Activated T-cell treated with anti-CD3 and anti-CD28 coated beads, Interleukin-2, amount 50 U/mL, for 48 hours (primary cell): ENCODE measurements at regions not wholly inside any gene's neighbourhood (a gene's known extent, or its start where the extent isn't known, plus 50 kb on each side); places are given as distances from the start of the nearest gene placed in this dataset.

Experiments used
- DNase-seq, 2 experiments: peaks; one replicate each; pipeline ENCODE4 v3.0.0-alpha.2; 2020

DNA sequence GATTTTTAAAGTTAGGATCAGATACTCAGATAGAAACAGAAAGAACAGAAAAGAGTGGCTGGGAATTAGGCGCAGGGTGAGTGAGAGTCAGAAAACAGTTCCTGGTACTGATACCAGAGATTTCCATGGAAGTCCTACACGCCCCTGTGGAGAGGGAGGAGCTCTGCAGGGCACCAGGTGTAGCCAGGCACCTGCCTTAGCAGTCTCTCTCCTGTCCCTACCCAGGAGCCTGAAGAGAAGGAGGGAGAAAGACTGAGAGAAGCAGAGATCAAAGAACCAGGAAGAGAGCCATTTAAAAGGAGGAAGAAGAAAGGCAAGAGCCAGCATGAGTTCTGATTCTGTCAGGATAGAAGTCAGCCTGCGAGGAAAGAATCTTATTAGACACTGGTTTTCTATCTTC lies 65.0 kb downstream of the CBLN1 start:
- no peak for DNase-seq

DNA sequence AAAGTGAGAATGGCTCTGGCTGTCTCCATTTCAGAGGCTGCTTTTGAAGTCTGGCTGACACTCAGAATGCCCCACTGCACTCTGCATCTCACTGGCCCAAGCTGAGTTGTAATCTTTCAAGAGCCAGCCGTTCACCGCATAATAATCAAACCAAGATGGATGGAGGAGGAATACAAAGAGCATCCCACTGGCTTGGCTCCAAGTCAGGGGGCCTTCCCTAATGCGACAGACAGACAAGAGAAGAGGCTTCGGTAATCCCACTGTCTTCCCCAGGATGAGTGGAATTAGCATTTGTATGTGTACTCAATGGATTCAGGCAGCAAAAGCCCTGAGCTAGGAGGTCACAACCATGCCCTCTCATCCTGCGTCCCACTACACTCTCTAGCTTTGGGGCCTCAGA lies 68.0 kb downstream of the CBLN1 start:
- DNase-seq = no peak

DNA sequence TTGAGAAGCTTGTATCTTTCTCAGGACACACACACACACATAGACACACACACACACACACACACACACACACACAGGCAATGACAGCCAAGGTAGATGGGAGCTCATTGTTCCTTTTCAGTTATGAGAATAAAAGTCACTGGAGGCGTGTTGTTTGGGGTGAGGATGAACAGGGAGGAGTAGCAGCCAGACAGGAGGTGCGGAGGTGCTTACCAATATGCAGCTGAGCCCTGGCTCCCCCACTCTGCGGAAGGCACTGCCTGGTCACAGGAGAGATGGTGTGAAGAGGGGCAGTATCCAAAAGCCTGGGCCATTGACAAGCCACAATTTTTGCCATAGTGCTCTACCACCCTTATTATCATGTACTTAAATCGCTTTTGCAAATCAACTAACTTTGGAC lies 77.4 kb downstream of the CBLN1 start:
- no peak for DNase-seq

DNA sequence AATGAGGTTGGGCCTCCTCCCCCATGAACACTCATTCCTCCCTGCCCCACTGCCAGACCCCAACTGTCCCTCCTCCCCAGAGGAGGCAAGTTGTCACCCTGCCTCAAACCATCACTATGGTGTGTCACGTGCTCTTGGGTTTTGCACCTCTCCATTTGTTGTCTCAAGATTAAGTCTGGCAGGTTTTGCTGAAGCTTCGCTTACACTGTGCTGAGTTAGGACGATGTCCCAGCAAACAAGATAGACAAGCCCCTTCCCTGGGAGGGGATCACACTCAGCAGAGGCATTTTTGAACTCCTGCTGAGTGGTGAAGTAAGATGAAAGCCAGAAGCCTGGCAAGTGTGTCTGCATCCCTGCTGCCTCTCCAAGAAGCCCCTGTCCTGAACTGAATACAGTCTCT lies 78.3 kb downstream of the CBLN1 start:
- DNase-seq = no peak

DNA sequence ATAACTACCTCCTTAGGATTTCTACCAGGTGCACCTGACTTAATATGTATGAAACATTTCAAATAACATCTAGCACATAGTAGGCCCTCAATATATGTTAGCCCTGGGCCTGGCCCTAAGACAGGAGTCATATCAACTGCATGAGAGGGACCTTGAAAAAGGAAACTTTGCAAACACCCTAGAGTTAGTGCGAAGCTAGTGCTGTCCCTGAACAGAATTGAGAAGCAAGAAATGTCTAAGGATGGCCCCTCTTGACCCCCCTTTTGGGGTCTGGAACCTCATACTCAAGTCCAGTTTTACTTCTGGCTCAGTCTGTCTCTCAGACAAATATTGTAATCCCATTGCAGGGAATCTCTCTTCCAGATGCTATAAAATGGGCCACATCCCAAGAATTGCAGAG lies 80.5 kb downstream of the CBLN1 start:
- no peak for DNase-seq

DNA sequence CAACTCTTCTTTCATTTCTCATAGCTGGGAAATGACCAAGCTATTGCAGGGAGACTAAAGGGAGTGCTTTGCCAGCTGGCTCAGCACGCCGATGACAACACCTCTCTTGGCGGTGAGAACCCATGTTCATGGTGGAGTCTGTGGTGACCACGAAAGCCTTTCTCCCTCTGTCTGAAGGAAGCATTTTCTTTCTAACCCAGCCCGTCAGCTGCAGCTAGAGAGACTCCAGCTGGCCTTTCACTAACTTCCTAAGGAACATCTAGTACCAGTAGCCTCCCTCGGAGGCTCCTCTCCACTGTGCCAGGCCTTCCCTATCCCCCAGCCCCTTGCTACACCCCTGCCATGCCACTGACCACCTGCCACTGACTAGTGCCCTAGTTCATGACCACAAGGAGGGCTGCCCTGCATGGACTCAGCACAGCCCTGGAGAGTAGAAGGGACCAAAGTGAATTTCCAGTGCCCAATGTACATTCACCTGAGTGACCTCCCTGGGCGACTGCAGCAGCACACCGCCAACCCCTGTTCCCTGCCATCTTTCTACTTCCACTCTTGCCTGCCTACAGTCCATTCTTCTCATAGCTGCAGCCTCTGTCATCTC lies 81.3 kb downstream of the CBLN1 start:
- no peak for DNase-seq

DNA sequence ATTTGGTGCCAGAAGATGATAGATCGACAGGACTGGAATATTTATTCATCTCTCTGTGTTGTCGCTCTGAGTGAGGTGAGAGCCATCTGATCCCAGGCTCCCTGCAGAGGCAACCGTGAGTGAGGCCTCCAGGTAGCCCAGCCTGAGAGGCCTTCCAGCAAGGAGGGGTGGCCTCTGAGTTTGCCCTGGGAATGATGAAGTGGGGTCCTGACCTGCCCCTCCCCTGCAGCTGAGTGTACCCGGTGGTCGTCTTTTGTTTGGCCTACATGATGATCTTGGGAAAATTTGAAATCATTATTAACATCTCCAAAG lies 86.4 kb downstream of the CBLN1 start:
- DNase-seq = no peak

DNA sequence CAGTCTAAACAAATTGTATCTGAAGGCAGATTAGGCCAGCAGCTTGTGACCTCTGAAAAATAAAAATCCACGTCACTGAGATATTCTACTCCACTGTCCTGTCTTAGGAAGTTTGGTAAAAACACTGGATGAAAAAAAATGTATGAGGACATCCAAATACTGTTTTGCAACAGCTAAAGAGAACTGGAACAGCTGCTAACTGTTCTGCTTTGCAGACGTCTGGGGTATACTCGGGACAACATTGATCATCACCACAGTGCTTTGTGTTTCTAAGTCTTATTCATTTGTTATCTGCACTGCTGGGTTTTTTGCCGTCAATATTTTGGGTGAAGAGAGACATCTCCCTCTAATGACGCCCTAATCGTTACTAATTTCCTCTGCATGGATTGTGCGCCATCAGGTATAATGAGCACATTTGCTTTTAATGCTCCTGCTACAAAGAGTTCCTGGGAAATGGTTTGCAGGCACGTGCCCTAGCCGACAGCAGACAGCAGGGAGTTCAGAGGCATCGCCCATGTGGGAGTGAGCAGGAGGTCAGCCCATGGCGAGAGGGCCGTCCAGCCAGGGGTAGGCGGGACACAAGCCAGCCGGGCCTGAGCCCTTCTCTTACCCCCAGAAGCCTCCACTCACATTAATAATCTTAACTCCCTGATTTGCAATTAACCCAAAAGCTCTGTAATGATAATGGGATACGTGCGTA lies 87.0 kb downstream of the CBLN1 start:
- no peak for DNase-seq

DNA sequence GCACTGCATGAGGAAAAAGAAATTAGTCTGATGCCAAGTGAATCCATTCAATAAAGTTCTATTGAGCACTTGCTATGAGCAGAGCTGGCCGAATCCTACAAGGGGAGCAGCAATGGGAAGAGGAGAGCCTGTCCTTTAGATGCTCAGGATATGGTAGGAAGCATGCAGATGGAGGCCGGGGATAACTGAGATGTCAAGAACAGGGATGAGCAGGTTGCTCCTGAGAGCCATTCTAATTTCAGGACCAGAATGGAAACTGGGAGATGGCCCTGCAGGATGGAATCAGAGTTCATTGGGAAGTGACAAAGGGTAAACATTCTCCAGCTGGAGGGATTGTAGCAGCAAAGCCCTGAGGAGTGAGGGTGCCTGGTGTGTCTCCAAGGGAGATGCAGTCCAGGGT lies 88.0 kb downstream of the CBLN1 start:
- no peak for DNase-seq

DNA sequence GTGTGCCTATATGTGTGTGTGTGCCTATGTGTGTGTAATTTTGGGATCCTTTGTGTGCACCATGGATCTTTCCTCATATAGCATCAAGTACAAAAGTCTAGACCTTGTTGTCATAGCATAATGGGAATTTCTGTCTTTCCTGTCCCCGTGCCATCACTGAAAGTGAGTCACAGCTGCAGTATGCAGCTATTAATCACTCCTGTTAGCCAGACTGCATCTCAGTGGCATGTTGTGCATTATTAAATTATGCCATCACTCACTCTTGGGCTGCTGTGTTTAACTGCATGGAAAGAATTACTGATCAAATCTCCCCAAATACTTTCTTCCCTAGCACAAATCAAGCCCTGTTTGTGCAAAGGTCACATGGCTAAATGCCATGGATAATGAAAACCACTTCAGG lies 92.4 kb downstream of the CBLN1 start:
- no peak for DNase-seq

DNA sequence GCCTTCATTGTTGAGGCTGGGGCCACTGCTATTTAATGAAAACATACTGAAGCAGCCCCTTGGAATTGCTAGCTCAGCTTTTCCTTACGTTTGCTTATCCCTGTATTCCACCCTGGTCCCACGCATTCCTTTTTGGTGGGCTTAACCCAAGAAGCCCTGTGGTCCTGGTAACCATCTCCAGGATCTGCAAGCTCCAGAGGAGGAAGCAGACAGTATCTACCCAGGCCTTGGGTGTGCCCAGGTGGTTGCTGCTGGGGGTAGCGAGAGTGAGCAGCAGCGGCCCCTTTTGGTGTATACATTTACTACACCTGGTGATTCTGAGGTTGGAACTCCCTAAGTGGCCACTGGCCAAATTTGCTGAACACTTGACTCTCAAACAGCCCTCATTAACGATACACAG lies 97.7 kb downstream of the CBLN1 start:
- DNase-seq = no peak

DNA sequence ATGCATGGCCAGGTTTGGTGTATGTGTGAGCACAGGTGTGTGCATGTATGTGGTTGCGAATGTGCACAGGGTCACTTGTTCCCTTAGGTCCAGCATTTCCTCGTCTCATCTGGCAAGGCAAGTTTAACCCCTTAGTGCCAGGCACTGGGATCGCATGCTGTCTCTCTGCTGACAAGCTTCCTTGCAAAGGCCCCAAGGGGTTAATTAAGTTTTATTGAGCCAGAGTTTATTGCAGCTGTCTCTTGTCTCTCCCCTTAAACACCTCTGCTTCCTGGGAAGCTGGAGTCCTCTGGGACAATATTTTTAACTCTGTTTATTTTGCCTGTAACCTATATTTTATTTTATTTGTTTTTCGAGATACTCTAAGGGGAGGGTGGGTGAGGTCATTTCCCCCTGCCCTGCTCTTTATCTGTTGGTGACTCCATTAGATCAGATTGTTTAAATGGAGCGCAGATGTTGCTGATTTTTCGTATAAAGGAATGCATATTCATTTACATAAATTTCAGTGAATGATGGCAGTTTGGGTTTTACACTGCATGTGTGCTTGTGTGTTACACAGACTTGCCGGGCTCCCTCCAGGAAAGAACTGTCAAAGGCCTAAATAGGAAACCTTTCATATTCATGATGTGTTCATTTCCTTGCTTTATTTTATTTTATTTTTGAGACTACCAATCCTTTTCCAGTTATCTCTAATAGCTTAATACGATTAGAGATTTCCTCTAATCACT lies 99.7 kb downstream of the CBLN1 start:
- DNase-seq = no peak

DNA sequence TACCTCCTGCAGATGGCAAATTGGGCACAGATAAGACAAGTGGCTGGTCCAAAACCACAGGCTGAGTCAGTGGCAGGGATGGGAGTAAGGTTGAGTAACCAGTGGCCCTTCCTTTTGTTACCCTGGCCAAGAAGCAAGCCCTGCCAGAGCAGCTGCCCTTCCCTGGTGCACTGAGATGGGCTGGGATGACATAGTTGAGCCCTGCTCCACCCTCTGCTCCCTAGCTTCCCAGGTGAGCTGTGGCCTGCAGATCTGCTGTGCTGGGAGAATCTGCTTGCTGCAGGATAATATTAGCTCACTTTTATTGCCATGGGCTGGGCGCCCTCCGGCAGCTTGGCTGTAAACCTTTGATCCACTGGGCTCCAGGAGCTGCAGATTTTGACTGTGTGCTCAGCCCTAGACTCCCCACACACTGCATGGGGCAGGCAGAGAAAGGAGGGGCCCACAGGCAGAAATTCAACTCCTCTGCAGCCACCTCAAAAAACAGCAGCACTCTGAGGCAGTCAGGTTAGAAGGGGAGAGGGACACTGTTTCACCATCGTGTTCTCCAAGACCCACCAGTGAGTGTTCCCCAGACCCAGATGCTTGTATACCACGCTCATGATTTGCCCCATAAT lies 101.8 kb downstream of the CBLN1 start:
- DNase-seq = no peak

DNA sequence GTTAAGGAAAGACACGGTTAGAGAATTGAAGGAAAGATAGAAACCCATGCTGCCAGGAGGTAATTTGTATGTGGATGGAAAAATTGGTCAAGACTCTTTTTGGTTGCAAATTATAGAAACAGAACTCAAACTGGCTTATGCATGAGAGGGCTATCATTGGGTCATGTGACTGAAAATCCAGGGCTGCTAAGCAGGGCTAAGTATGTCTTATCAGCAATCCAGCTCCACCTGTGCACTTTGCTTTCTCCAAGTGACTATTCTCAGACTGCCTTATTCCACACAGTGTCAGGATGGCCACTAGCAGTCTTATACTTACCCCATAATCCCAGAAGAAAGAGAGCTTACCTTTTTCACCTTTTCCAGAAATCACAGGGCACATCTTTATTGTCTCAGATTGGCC lies 113.5 kb downstream of the CBLN1 start:
- no peak for DNase-seq

DNA sequence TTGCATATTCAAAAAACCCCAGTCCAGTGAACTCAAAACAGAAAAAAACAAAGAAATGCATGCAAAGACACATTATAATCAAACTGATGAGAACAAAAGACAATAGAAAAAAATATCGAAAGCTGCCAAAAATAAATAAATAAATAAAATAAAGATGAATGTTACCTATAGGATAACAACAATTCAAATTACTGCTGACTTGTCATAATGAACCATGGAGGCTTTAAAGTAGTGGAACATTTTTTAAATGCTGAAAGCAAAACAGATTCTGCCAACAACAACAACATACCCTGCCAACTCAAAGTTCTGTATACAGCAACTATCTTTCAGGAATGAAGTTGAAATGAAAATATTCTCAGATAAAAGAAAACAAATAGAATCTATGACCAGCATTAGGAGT lies 116.6 kb downstream of the CBLN1 start:
- no peak for DNase-seq

DNA sequence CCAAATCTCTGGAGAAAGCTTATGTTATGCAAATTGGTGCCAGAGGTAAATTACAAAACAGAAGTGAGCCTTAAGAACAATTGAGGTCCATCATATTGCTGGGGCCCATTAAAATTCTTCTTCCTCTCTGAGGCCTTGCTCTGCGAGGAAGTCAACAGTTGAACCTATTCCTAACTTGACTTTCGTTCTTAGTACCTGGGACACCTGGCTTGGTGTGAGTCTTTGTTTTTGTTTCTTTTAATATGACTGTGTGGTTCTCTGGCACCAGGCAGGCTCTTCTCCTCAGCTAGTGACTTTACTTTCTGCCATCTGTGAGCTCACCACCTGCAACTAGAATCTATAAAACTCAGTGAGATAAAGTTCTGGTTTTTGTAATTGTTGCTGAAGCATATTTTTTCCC lies 120.4 kb downstream of the CBLN1 start:
- DNase-seq = no peak

DNA sequence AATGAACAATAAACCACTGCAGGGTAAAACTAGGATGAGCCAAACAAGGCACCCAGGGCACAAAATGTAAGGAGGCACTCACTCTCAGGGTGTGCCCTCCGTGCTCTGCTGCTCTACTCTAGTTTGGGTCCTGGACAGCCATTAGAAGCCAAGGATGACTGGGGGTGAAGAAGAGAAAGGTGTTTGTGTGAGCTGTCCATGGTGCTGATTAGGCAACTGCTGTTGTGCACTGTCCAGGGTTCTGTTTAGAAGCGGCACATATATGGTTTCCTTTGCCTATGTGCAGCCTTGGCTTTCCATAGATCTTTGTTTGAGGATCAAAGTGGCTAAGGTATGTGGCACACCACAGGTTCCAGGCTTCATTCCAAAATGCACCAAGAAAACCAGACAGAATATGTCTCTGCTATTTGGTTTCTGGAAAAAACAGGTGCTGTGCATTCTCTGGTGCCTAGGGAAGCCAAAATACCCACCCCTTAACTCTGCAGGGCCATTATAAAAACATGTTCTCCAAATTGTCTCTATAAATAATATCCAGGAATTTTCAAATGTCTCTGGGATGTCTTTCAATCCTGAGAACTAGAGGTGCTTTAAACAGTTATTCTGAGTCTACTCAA lies 123.5 kb downstream of the CBLN1 start:
- DNase-seq = peak in 1 of 2 experiments; percentile 17

DNA sequence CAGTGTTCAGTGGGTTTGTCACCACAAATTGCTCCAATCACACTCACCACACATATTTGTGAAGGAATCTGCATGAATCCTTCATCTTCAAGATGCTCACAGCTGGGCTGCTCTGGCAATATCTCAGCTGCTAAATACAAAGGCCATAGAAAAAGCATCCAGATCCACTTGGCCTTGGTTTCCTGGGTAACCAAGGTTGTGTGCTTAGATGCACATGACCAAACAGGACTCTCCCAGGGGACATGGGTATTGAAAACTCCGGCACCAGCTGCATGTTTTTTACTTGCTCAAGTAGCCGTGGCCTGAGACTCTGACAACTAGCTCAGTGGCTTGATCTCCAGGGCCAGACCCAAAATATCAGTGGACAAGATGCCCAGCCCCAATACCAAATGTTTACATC lies 131.3 kb downstream of the CBLN1 start:
- DNase-seq = no peak

DNA sequence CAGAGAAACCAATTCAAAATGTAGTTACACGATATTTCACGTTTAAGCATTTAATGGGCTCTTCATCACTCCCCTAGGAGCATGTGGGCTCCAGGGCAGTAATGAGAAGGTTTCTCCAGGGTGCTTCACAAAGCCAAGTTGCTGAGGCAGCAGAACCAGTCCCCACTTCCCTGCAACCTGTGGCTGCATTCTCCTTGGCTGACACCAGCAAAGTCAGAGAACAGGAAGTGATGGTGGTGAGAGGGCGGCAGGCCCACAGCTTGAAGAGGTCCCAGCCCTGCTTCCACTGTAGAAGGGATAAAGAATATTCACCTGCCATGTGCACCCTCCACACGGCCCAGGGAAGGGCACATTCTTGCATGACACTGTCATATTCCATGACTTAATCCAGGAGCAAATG lies 133.2 kb downstream of the CBLN1 start:
- no peak for DNase-seq

DNA sequence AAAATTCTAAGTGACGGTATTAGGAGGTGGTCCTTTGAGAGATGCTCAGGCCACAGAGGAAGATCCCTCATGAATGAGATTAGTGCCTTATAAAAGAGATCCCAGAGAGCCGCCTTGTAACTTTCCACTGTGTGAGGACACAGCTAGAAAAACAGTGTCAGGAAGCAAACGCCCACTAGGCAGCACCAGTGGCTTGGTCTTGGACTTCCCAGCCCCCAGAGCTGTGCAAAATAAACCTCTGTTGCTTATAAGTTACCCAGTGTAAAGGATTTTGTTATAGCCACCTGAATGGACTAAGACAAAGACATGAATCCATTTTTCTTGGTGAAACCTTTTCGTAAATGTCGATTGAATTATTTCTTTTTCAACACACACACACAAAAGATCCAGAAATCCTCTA lies 141.0 kb downstream of the CBLN1 start:
- DNase-seq = no peak

DNA sequence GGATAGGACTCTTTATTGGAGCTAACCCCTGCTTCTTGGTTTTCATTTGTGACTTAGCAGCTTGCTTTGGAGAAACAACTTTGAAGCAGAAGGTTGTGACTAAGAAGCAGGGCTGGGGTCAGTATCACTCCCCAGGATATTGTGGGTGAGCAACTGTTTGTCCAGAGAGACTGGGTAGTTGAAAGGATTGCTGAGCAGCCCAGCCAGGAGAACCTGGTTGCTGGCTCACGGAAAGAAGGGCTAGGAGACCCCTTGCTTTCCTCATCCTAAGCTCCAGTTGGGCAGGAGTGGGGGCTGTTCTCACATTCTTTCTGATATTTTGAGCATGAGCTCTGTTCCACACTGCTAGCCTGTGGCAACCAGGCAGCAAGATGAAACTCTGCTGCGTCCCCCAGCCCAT lies 151.2 kb downstream of the CBLN1 start:
- DNase-seq = no peak

DNA sequence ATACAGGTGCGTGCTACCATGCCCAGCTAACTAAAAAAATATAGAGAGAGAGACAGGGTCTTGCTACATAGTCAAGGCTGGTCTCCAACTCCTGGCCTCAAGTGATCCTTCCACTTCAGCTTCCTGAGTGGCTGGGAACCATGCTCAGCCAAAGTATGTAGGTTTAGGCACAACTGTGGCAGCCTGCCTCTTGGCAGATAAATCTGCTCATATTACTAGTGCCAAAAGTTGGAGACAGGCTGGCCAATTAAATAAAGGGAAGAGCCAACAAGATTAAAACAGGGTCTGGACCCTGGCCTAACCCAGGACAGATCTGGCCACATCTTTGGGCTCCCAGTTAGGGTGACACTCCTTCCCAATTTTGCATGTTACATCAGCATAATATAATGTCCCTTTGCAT lies 151.7 kb downstream of the CBLN1 start:
- DNase-seq = no peak

DNA sequence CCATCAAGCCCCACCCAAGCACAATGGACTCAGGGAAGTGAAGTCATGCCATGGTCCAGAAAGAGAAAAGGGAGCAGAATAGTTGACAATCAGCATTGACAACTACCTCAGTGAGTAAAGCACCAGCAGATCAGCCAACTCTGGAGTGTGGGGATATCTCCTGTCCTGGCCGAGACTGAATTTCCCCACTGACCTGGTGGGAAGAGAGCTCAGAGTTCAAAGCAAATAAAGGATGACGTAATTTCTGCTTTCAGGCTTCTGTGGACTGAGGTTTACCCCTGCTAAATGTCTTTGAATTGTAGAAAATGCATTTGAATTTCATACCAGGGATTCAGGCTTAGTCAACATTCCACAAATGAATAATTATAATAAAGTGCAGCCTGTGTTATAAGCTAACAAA lies 152.9 kb downstream of the CBLN1 start:
- no peak for DNase-seq

DNA sequence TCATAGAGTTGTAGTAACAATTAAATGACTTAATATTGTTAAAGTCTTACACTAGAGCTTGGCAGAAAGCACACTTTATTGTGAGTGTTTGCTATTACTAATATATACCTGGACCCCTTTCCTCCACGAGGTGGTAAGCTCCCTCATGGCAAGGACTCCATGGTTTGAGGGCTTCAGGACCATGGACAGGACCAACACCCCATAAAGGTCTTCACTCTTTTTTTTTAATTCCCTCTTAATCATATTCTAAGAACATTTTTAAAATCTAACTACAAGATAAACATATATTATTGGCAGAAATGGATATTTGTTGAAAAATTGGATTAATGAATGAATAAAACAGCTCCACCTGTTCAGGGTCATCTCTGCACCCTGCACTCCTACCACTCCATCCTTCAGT lies 154.5 kb downstream of the CBLN1 start:
- DNase-seq = no peak
